Colon (tissue), 2 donors: ENCODE measurements at regions not wholly inside any gene's neighbourhood (a gene's known extent, or its start where the extent isn't known, plus 50 kb on each side); places are given as distances from the start of the nearest gene placed in this dataset.

Experiments
- FAIRE-seq: peaks from 2 replicates; lab custom pipeline; 2012; peaks lifted over from hg19 to GRCh38; lab: Jason Lieb, UNC
- donor health status: control.
- donor health status: control.

DNA sequence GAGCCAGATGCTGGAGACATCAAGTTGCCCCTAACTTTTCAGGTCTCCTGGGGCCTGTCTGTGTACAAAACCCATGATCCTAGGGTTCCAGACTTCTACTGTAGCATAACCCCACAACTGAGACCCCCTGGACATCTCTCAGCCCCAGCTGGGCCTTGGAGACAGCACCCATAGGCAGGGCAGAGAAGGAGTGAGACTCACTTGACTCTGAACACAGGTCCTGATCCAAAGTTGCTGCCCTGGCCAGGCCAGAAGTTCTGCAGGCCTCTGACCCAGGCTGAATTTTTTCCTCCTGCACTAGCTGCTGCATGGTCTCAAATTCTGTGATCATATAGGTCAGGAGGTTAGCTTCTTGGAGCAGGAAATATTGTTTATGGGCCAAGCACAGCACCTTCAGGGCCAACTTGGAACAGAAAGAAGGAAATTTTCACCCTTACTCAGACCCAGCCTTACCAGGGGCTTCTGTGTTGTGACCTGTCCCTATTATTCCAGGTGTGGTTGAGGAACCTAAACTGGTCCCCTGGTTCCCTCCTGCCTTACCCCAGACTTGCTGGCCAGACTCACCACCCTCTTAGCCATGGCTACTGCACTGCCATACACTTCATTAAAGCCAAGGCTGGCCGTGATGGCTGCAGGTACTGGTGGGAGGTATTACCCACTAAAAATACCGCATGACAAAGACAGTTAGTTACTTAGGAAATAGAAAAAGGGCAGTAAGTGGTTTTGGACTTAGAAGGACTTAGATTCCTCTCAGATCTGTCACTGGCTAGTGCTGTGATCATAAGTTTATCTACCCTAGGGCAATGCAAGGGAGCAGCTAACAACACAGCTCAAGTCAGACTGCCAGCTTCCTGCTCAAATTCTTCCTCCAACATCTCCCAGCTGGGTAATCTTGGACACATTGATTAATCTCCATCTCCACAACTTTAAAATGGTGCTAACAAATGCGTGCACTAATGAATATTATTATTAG, 2180.1 kb downstream of the TP53TG3F start:
- FAIRE-seq = no peak

DNA sequence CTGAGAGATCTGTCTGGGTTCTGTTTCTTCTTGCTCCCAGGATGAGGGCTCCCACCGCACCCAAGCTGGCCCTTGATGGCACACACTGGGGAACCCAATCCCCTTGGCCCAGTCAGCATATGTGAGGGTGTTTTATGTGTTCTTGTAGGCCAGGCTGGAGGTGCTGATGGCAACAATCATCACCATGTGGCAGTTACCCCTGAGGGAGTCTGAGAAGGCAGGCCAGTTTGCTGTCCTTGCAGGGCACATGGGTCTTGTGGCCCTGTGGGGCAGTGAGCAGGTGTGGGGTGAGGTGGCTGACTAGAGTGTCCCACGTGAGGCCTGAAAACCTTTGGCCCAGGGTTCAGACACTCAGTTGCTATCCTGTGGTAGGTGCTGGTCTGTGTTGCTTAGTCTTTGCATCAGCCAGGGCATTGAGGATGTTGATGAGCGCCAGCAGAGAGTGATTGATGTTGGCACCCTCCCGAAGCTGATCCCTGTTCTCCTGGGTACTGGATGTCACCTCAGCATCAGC, 2183.0 kb downstream of the TP53TG3F start:
- FAIRE-seq = no peak

DNA sequence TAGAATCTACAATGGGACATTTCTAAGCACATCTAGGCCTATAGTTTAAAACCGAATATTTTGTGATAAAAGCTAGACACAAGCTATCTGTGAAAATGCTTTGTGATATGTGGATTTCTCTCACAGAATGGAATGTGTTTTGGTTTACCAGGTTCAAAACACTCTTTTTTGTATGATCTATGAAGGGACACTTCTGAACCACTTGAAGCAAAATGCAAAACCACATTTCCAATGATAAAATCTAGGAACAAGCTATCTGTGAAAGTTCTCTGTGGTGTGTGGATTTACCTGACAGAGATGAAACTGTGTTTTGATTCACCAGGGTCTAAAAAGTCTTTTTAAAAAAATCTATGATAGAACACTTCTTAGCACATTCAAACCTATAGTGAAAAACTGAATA, 2192.4 kb downstream of the TP53TG3F start:
- no peak for FAIRE-seq

GRCh38 chr16:35664091-35664693, 2204.8 kb downstream of the TP53TG3F start:
- no peak for FAIRE-seq

DNA sequence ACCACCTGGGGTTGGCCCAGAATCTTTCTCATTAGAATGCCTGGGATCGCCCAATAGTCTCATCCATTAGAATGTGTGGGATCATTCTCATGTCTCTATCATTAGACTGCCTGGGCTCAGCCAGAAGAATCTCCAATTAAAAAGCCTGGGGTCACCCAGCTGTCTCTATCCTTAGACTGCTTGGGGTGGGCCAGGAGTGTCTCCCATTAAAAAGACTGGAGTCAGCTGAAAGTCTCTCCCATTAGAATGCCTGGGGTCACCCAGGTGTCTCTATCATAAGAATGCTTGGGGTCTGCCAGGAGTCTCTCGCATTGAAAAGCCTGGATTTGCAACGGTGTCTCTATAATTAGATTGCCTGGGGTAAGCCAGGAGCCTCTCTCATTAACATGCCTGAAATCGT, 2225.7 kb downstream of the TP53TG3F start:
- FAIRE-seq = no peak

- FAIRE-seq = no peak
Measured at GRCh38 chr16:35686595-35686994, 2227.2 kb downstream of the TP53TG3F start.

GRCh38 chr16:35687071-35687470, 2227.7 kb downstream of the TP53TG3F start:
- no peak for FAIRE-seq

GRCh38 chr16:35687781-35688180, 2228.4 kb downstream of the TP53TG3F start:
- no peak for FAIRE-seq

DNA sequence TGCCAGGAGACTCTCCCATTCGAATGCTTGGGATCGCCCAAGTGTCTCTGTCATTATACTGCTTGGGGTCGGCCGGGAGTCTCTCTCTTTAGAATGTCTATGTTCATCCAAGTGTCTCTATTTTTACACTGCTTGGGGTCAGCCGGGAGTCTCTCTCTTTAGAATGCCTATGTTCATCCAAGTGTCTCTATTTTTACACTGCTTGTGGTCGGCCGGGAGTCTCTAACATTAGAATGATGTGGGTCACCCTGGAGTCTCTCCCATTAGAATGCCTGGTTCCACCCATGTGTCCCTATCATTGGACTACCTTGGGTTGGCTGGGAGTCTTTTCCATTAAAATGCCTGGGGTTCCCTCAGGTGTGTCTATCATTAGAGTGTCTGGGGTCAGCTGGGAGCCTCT, 2230.4 kb downstream of the TP53TG3F start:
- no peak for FAIRE-seq

DNA sequence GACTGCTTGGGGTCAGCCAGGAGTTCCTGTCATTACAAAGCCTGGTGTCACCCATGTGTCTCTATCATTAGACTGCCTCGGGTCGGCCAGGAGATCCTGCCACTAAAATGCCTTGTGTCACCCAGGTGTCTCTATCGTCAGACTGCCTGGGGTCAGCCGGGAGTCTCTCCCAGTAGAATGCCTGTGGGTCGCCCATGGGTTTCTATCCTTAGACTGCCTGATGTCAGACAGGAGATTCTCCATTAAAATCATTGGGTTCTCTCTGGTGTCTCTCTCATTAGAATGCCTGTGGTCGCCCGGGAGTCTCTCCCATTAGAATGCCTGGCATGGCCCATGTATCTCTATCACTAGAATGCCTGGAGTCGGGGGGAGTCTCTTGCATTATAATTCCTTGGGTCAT, 2231.0 kb downstream of the TP53TG3F start:
- FAIRE-seq = no peak

GRCh38 chr16:35691057-35691456, 2231.6 kb downstream of the TP53TG3F start:
- no peak for FAIRE-seq

DNA sequence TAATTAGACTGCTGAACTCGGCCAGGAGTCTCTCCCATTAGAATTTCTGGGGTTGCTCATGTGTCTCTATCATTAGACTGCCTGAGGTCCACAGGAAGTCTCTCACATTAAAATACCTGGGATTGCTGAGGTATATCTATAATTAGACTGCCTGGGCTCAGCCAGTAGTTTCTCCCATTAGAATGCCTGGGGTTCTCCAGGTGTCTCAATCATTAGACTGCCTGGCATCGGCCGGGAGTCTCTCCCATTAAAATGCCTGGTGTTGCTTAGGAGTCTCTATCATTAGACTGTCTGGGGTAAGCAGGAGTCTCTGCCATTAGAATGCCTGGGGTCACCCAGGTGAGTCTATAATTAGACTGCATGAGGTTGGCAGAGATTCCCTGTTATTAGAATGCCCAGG, 2233.4 kb downstream of the TP53TG3F start:
- FAIRE-seq = no peak

GRCh38 chr16:35706901-35707300, 2247.5 kb downstream of the TP53TG3F start:
- FAIRE-seq = no peak

- no peak for FAIRE-seq
Measured at GRCh38 chr16:35711435-35711834, 2252.0 kb downstream of the TP53TG3F start.

DNA sequence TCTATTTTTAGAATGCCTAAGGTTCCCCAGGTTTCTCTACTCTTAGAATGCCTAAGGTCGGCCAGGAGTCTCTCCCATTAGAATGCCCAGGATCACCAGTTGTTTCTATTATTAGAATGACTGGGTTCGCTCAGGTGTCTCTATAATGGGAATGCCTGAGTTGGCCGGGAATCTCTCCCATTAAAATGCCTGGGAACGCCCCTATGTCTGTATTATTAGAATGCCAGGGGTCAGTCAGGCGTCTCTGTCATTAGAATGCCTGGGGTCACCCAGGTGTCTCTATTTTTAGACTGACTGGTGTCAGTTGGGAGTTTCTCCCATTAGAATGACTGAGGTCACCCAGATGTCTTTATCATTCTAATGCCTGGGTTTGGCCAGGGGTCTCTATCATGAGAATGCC, 2252.5 kb downstream of the TP53TG3F start:
- no peak for FAIRE-seq

DNA sequence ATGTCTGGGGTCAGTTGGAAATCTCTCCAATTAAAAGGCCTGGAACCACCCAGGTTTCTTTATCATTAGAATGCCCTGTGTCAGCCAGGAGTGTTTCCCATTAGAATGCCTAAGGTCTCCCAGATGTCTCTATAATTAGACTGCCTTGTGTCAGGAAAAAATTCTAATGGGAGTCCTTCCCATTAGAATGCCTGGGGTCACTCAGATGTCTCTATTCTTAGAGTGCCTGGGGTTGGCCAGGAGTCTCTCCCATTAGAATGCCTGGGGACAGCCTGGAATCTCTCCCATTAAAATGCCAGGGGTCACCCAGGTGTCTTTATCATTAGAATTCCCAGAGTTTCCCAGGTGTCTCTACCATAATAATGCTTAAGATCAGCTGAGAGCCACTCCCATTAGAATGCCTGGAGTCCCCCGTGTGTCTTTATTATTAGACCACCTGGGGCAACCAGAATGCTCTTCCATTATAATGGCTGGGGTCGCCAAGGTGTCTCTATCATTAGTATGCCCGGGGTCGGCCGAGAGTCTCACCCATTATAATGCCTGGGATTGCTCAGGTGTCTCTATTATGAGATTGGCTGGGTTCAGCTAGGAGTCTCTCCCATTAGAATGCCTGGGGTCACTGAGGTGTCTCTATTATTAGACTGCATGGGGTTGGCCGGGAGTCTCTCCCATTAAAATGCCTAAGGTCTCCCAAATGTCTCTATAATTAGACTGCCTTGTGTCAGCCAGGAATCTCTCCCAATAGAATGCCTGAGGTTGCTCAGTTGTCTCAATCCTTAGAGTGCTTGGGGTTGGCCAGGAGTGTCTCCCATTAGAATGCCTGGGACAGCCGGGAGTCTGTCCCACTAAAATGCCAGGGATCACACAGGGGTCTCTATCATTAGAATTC, 2254.6 kb downstream of the TP53TG3F start:
- no peak for FAIRE-seq

- no peak for FAIRE-seq
Measured at GRCh38 chr16:35714665-35715064, 2255.3 kb downstream of the TP53TG3F start.

GRCh38 chr16:35724551-35724950, 2265.1 kb downstream of the TP53TG3F start:
- FAIRE-seq = no peak

- no peak for FAIRE-seq
Measured at GRCh38 chr16:35725949-35726348, 2266.5 kb downstream of the TP53TG3F start.

DNA sequence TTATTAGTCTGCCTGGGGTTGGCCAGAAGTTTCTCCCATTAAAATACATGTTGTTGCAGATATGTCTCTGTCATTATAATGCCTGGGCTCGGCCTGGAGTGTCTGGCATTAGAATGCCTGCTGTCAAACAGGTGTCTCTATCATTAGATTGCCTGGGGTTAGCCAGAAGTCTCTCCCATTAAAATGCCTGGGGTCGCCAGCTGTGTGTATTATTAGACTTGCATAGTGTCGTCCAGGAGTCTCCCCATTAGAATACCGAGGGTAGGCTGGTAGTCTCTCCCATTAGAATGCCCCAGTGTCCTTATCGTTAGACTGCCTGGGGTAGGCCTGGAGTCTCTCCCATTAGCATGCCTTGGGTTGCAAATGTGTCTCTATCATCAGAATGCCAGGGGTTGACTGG, 2270.8 kb downstream of the TP53TG3F start:
- FAIRE-seq = no peak

GRCh38 chr16:35731341-35732040, 2272.1 kb downstream of the TP53TG3F start:
- FAIRE-seq = no peak
